ENCODE measurements at regions not wholly inside any gene's neighbourhood (a gene's known extent, or its start where the extent isn't known, plus 50 kb on each side); places are given as distances from the start of the nearest gene placed in this dataset.

GRCh38 chr3:4224331-4224730 lies 78.8 kb upstream of the SETMAR start:
- H3K27ac ChIP-seq: no peak overlapping the region
- no peak for TF ChIP-seq CTCF (conservative IDR thresholded peaks at IDR 0.05)

GRCh38 chr3:4225005-4225471 lies 78.1 kb upstream of the SETMAR start:
- no peak for TF ChIP-seq CTCF (conservative IDR thresholded peaks at IDR 0.05)
- no peak overlapping the region for H3K27ac ChIP-seq

GRCh38 chr3:4228295-4228694 lies 74.9 kb upstream of the SETMAR start:
- TF ChIP-seq CTCF (conservative IDR thresholded peaks at IDR 0.05): no peak
- no peak overlapping the region for H3K27ac ChIP-seq

GRCh38 chr3:4231041-4231440 lies 72.1 kb upstream of the SETMAR start:
- no peak for TF ChIP-seq CTCF (conservative IDR thresholded peaks at IDR 0.05)
- H3K27ac ChIP-seq: no peak overlapping the region

- no peak for TF ChIP-seq CTCF (conservative IDR thresholded peaks at IDR 0.05)
- H3K27ac ChIP-seq: no peak overlapping the region
Observed at GRCh38 chr3:4232798-4233197, 70.4 kb upstream of the SETMAR start.

- no peak for TF ChIP-seq CTCF (conservative IDR thresholded peaks at IDR 0.05)
- no peak overlapping the region for H3K27ac ChIP-seq
Observed at GRCh38 chr3:4233488-4233887, 69.7 kb upstream of the SETMAR start.

- no peak for TF ChIP-seq CTCF (conservative IDR thresholded peaks at IDR 0.05)
- H3K27ac ChIP-seq: no peak overlapping the region
Observed at GRCh38 chr3:4234889-4235288, 68.3 kb upstream of the SETMAR start.

- H3K27ac ChIP-seq: no peak overlapping the region
- no peak for TF ChIP-seq CTCF (conservative IDR thresholded peaks at IDR 0.05)
Observed at GRCh38 chr3:4235690-4236089, 67.5 kb upstream of the SETMAR start.
